Fibroblast of the aortic adventitia (primary cell): ENCODE measurements at regions not wholly inside any gene's neighbourhood (a gene's known extent, or its start where the extent isn't known, plus 50 kb on each side); places are given as distances from the start of the nearest gene placed in this dataset.

Experiments used
- DNase-seq: peaks from one replicate; pipeline ENCODE4 v3.0.0-alpha.2; 2010; ENCODE audit warnings: low read depth
- H3K4me3 ChIP-seq: 2 replicates; pipeline ENCODE4 v1.5.1; 2011; ENCODE audit warnings: low read depth, mild to moderate bottlenecking, control low read depth, low read length, moderate library complexity
- TF ChIP-seq, protein P1 (sequence below): IDR thresholded peaks from 2 replicates; pipeline ENCODE4 v1.5.1; 2011; ENCODE audit warnings: mild to moderate bottlenecking, low read length, control low read depth, inconsistent platforms; ENCODE audit not compliant: insufficient read depth

GRCh38 chr10:35928748-35929147 is 286.7 kb upstream of the FZD8 start:
- no peak for DNase-seq
- TF ChIP-seq, protein P1, sequence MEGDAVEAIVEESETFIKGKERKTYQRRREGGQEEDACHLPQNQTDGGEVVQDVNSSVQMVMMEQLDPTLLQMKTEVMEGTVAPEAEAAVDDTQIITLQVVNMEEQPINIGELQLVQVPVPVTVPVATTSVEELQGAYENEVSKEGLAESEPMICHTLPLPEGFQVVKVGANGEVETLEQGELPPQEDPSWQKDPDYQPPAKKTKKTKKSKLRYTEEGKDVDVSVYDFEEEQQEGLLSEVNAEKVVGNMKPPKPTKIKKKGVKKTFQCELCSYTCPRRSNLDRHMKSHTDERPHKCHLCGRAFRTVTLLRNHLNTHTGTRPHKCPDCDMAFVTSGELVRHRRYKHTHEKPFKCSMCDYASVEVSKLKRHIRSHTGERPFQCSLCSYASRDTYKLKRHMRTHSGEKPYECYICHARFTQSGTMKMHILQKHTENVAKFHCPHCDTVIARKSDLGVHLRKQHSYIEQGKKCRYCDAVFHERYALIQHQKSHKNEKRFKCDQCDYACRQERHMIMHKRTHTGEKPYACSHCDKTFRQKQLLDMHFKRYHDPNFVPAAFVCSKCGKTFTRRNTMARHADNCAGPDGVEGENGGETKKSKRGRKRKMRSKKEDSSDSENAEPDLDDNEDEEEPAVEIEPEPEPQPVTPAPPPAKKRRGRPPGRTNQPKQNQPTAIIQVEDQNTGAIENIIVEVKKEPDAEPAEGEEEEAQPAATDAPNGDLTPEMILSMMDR = no peak

GRCh38 chr10:35927990-35928488 is 285.9 kb upstream of the FZD8 start:
- TF ChIP-seq, protein P1 = no peak
- no peak overlapping the region for H3K4me3 ChIP-seq
- DNase-seq = no peak

More at GRCh38 chr10:35928748-35929147, 286.7 kb upstream of the FZD8 start:
- H3K4me3 ChIP-seq = no peak overlapping the region

DNA sequence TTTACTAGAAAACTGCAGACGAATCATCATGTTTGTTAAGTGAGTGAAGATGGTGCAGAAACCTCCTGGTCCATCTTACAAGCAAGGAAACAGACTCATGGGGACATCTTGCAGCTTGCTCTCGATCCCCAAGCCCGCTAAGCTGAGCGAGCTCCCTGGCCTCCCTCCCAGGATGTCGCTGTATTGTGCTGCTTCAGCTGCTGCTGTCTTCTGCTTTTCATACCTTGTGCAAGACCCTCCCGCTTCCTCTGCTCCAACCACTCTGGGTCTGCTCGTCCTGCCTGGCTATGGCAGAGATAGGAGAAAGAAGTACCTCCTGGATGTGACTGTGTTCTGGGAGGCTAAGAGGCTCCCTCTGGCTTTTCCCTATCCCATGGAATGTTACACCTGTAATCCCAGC is 285.2 kb upstream of the FZD8 start:
- DNase-seq = no peak
- TF ChIP-seq, protein P1 = no peak
- H3K4me3 ChIP-seq = no peak overlapping the region

DNA sequence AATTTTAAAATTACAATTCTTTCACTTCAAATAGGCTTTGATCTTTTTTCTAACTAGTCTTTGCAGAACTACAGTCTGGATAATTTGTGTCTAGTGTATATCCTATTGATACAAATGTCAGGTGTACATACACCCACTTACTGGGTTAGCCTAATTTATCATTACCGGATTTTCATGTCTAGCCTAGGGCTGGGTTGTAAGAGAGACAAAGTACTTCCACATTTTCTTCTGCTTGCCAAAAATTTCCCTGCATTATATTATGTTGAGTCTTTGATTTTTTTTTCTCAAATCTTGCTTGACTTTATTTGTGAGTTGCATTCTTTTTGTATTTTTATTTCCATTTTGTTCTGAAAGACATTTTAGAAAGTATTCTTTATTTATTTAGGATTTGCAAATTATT is 284.8 kb upstream of the FZD8 start:
- no peak overlapping the region for H3K4me3 ChIP-seq
- TF ChIP-seq, protein P1 = no peak
- no peak for DNase-seq

- H3K4me3 ChIP-seq = no peak overlapping the region
- DNase-seq = peak; percentile 54
- TF ChIP-seq, protein P1 = no peak
These were observed 283.4 kb upstream of the FZD8 start for GRCh38 chr10:35925493-35925892.

DNA sequence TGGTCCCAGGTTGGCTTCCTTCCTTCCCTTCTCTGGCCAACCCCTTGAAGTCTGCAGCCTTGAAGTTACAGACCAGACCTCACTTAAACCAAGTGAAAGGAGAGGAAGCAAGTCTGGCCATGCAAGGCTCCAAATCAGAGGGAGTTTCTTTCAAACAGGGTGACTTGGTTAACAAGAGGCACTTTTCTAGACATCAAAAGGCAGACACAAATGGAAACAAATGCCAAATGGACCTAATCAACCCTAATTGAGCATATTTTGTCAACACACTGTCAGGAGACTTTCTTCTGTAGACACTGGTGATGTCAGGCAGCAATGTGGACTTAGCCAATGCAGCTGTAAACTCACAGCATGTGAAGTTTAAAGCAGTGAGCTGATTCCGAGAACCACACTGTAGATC is 282.7 kb upstream of the FZD8 start:
- TF ChIP-seq, protein P1 = no peak
- DNase-seq = no peak
- H3K4me3 ChIP-seq = no peak overlapping the region
